NCI-H2196 (cell line): ENCODE measurements at regions not wholly inside any gene's neighbourhood (a gene's known extent, or its start where the extent isn't known, plus 50 kb on each side); places are given as distances from the start of the nearest gene placed in this dataset.
"Not testable (repeated sequence)": the region's sequence is repeated elsewhere in the genome, so short reads cannot be mapped to it uniquely, and the experiment has no call there.

Source experiments
- DNase-seq: peaks from one replicate; lab custom pipeline; 2025; ENCODE audit not compliant: unreplicated experiment; lab: John Stamatoyannopoulos, UW

GRCh38 chr7:110519851-110520250 is 571.1 kb upstream of the LRRN3 start:
- no peak for DNase-seq

- no peak for DNase-seq
Observed at GRCh38 chr7:110521357-110521911, 569.5 kb upstream of the LRRN3 start.

GRCh38 chr7:110522061-110522760 is 568.7 kb upstream of the LRRN3 start:
- peak; percentile 1 for DNase-seq

GRCh38 chr7:110522761-110523200 is 568.1 kb upstream of the LRRN3 start:
- no peak for DNase-seq

- DNase-seq = no peak
Observed at GRCh38 chr7:110529175-110529574, 561.8 kb upstream of the LRRN3 start.

GRCh38 chr7:110531186-110531585 is 559.7 kb upstream of the LRRN3 start:
- no peak for DNase-seq

- peak; percentile 22 for DNase-seq
Observed at GRCh38 chr7:110534241-110534931, 556.5 kb upstream of the LRRN3 start.

- no peak for DNase-seq
Observed at GRCh38 chr7:110539216-110539615, 551.7 kb upstream of the LRRN3 start.

- no peak for DNase-seq
Observed at GRCh38 chr7:110541962-110542361, 549.0 kb upstream of the LRRN3 start.

- DNase-seq = no peak
Observed at GRCh38 chr7:110544194-110544593, 546.7 kb upstream of the LRRN3 start.

- no peak for DNase-seq
Observed at GRCh38 chr7:110548372-110548771, 542.6 kb upstream of the LRRN3 start.

GRCh38 chr7:110557136-110557535 is 533.8 kb upstream of the LRRN3 start:
- no peak for DNase-seq

- DNase-seq = not testable (repeated sequence)
Observed at GRCh38 chr7:110563286-110563685, 527.6 kb upstream of the LRRN3 start.

GRCh38 chr7:110564246-110564645 is 526.7 kb upstream of the LRRN3 start:
- no peak for DNase-seq

- no peak for DNase-seq
Observed at GRCh38 chr7:110568388-110568787, 522.5 kb upstream of the LRRN3 start.

- no peak for DNase-seq
Observed at GRCh38 chr7:110568932-110569331, 522.0 kb upstream of the LRRN3 start.

- no peak for DNase-seq
Observed at GRCh38 chr7:110569486-110570205, 521.3 kb upstream of the LRRN3 start.

- no peak for DNase-seq
Observed at GRCh38 chr7:110573862-110574528, 516.9 kb upstream of the LRRN3 start.

- no peak for DNase-seq
Observed at GRCh38 chr7:110587294-110587693, 503.6 kb upstream of the LRRN3 start.

GRCh38 chr7:110590415-110590814 is 500.5 kb upstream of the LRRN3 start:
- DNase-seq = no peak

GRCh38 chr7:110591341-110591740 is 499.6 kb upstream of the LRRN3 start:
- no peak for DNase-seq
